Esophagus squamous epithelium (tissue), 4 donors: ENCODE measurements at regions not wholly inside any gene's neighbourhood (a gene's known extent, or its start where the extent isn't known, plus 50 kb on each side); places are given as distances from the start of the nearest gene placed in this dataset.

ENCODE experiments used
- CTCF ChIP-seq, 6 experiments: fragments of 450-650 bp in 4 of 6; fragments of 200-600 bp in 2 of 6; sonication (generic) in 2 of 6; IDR thresholded peaks; one replicate each; pipeline ENCODE4 v1.5.1; 2016 to 2019; ENCODE audit warnings: antibody characterized with exemption in 6 of 6, mild to moderate bottlenecking in 4 of 6, moderate library complexity in 4 of 6
- POLR2A ChIP-seq, 4 donors: fragments of 450-650 bp; IDR thresholded peaks; one replicate each; pipeline ENCODE4 v1.6.1; 2017; ENCODE audit warnings: antibody characterized with exemption in 4 of 4, mild to moderate bottlenecking in 4 of 4, moderate library complexity in 3 of 4

GRCh38 chr18:70426818-70427217 lies 138.0 kb downstream of the SOCS6 start:
- TF ChIP-seq CTCF (IDR thresholded peaks at IDR 0.05) (no peak), POLR2A (IDR thresholded peaks at IDR 0.05) (no peak)
